Body of pancreas (tissue), 4 donors: ENCODE measurements at regions not wholly inside any gene's neighbourhood (a gene's known extent, or its start where the extent isn't known, plus 50 kb on each side); places are given as distances from the start of the nearest gene placed in this dataset.

ENCODE experiments used
- ATAC-seq: fragments of 150-250 bp; one replicate; pipeline ENCODE4 v1.9.1; 2016
- DNase-seq, 4 donors: peaks; one replicate each; pipeline ENCODE4 v3.0.0-alpha.2; 2019
- H3K27ac ChIP-seq, 4 donors: fragments of 200-600 bp; sonication (generic); 1 replicate in 3 of 4; 2 replicates in 1 of 4; pipeline versions ENCODE4 v1.5.1 to v1.6.1; 2016 to 2019; ENCODE audit warnings: mild to moderate bottlenecking in 1 of 4, mixed read lengths in 1 of 4, moderate library complexity in 1 of 4
- H3K27me3 ChIP-seq, 2 donors: fragments of 200-600 bp; sonication (generic); one replicate each; pipeline ENCODE4 v1.6.0; 2016; ENCODE audit warnings: mild to moderate bottlenecking in 1 of 2
- H3K36me3 ChIP-seq, 2 donors: fragments of 200-600 bp; sonication (generic); replicated peaks in 1 of 2; 2 replicates each; pipeline ENCODE4 v1.5.1; 2016; ENCODE audit warnings: low read depth in 2 of 2; ENCODE audit not compliant: insufficient read depth in 1 of 2
- H3K4me1 ChIP-seq: fragments of 200-600 bp; sonication (generic); one replicate; pipeline ENCODE4 v1.6.0; 2016
- H3K4me3 ChIP-seq, 2 donors: fragments of 200-600 bp; sonication (generic); 1 replicate in 1 of 2; 2 replicates in 1 of 2; pipeline ENCODE4 v1.5.1; 2016 to 2019
- H3K9me3 ChIP-seq, 3 donors: fragments of 200-600 bp; sonication (generic); 1 replicate in 2 of 3; 2 replicates in 1 of 3; pipeline ENCODE4 v1.5.1; 2016
- CTCF ChIP-seq, 7 experiments: fragments of 450-650 bp in 4 of 7; fragments of 200-600 bp in 3 of 7; sonication (generic) in 3 of 7; IDR thresholded peaks; one replicate each; pipeline ENCODE4 v1.5.1; 2016 to 2019; ENCODE audit warnings: antibody characterized with exemption in 7 of 7
- POLR2A ChIP-seq, 3 donors: fragments of 450-650 bp; IDR thresholded peaks; one replicate each; pipeline ENCODE4 v1.6.1; 2016; ENCODE audit warnings: antibody characterized with exemption in 3 of 3, mild to moderate bottlenecking in 2 of 3
- WGBS, 2 donors: methylation state at CpG; one replicate each; pipeline ENCODE4 v1.1.5; 2017; 5-methylcytosine and 5-hydroxymethylcytosine counted together
- intact Hi-C: fragments of 100-400 bp; cut with DNase I; formaldehyde crosslinking; loops from one replicate; pipeline ENCODE4 v1.15.1; 2023

- DNase-seq (peak; percentile 23 to 63 (median 45)), ATAC-seq (no peak)
- intact Hi-C loops, result no loop called here
- TF ChIP-seq CTCF (IDR thresholded peaks at IDR 0.05) (no peak), POLR2A (IDR thresholded peaks at IDR 0.05) (no peak)
- Histone ChIP-seq H3K4me3 (no peak overlapping the region), H3K4me1 (no peaks in the 10 kb centered on the region), H3K27me3 (no peaks in the 10 kb centered on the region), H3K27ac (no peak overlapping the region), H3K9me3 (no peaks in the 10 kb centered on the region), H3K36me3 (no peaks in the 10 kb centered on the region)
- 32 to 41% methylated on average over 2 of the region's 2 CpGs for WGBS, 2 donors
Measured at GRCh38 chr4:37066159-37066558, 178.4 kb upstream of the NWD2 start.

GRCh38 chr4:37068580-37068979, 176.0 kb upstream of the NWD2 start:
- intact Hi-C loops, result no loop called here
- Histone ChIP-seq H3K36me3 (no peaks in the 10 kb centered on the region), H3K9me3 (no peaks in the 10 kb centered on the region), H3K4me1 (no peaks in the 10 kb centered on the region), H3K4me3 (no peak overlapping the region), H3K27ac (no peak overlapping the region), H3K27me3 (no peaks in the 10 kb centered on the region)
- DNase-seq, result no peak
- WGBS, 2 donors, result 44 to 52% methylated on average over 5 of the region's 5 CpGs
- TF ChIP-seq CTCF (IDR thresholded peaks at IDR 0.05) (no peak), POLR2A (IDR thresholded peaks at IDR 0.05) (no peak)
- no peak for ATAC-seq

- ATAC-seq, result no peak
- Histone ChIP-seq H3K27me3 (no peaks in the 10 kb centered on the region), H3K4me3 (no peak overlapping the region), H3K4me1 (no peaks in the 10 kb centered on the region), H3K27ac (no peak overlapping the region), H3K9me3 (no peaks in the 10 kb centered on the region), H3K36me3 (no peaks in the 10 kb centered on the region)
- intact Hi-C loops, result no loop called here
- TF ChIP-seq CTCF (IDR thresholded peaks at IDR 0.05) (no peak), POLR2A (IDR thresholded peaks at IDR 0.05) (no peak)
- no peak for DNase-seq
- WGBS, 2 donors, result 45 to 53% methylated on average over 5 of the region's 5 CpGs
Measured at GRCh38 chr4:37070041-37070440, 174.5 kb upstream of the NWD2 start.

DNA sequence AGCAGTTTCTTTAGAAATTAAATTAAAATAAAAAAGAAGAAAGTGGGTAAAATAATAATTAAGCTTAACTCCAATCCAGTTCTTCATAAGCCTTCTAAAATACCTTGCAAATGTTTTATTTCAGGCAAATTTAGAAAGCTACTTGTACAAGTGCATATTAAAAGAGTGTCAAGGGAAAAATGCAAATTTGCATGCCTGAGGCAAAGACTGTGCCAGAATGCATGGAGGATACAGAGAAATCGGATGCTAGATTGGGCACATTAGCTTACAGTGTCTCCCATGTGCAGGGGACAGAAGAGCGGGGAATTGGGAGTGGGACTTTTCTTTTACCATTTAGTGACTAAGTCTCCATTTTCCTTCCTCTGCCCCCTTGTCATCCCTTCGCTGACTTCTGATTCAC, 173.0 kb upstream of the NWD2 start:
- Histone ChIP-seq H3K27me3 (no peaks in the 10 kb centered on the region), H3K4me3 (no peak overlapping the region), H3K4me1 (no peaks in the 10 kb centered on the region), H3K9me3 (no peaks in the 10 kb centered on the region), H3K36me3 (no peaks in the 10 kb centered on the region), H3K27ac (no peak overlapping the region)
- WGBS, 2 donors, result 83 to 91% methylated on average over 3 of the region's 3 CpGs
- DNase-seq, result no peak
- TF ChIP-seq POLR2A (IDR thresholded peaks at IDR 0.05) (no peak), CTCF (IDR thresholded peaks at IDR 0.05) (no peak)
- no peak for ATAC-seq
- intact Hi-C loops, result no loop called here

- Histone ChIP-seq H3K36me3 (no peaks in the 10 kb centered on the region), H3K4me3 (no peak overlapping the region), H3K4me1 (no peaks in the 10 kb centered on the region), H3K27me3 (no peaks in the 10 kb centered on the region), H3K9me3 (no peaks in the 10 kb centered on the region), H3K27ac (no peak overlapping the region)
- DNase-seq (no peak), ATAC-seq (no peak)
- intact Hi-C loops, result no loop called here
- TF ChIP-seq CTCF (IDR thresholded peaks at IDR 0.05) (no peak), POLR2A (IDR thresholded peaks at IDR 0.05) (no peak)
- 89% methylated on average over 10 of the region's 10 CpGs for WGBS, 2 donors
Measured at GRCh38 chr4:37073226-37073840, 171.2 kb upstream of the NWD2 start.
